SU-DHL-6 (cell line): ENCODE measurements at regions not wholly inside any gene's neighbourhood (a gene's known extent, or its start where the extent isn't known, plus 50 kb on each side); places are given as distances from the start of the nearest gene placed in this dataset.
A peak's percentile ranks its signal among the peaks of the same experiment; 100 is the strongest.

Experiments used
- H2AFZ ChIP-seq: fragments of 200-600 bp; sonication (generic); 2 replicates; pipeline ENCODE4 v1.6.1; 2014; ENCODE audit warnings: low read depth, mild to moderate bottlenecking, moderate library complexity, mixed read lengths, antibody characterized with exemption, low read length; ENCODE audit not compliant: severe bottlenecking
- H3F3A ChIP-seq: fragments of 200-600 bp; shearing (Covaris generic); 2 replicates; pipeline ENCODE4 v1.6.0; 2016; ENCODE audit warnings: antibody characterized with exemption, mild to moderate bottlenecking; ENCODE audit not compliant: insufficient read depth
- H3K27ac ChIP-seq: fragments of 200-600 bp; sonication (generic); 2 replicates; pipeline ENCODE4 v1.5.1; 2016; ENCODE audit warnings: low read depth, mild to moderate bottlenecking, low read length, moderate library complexity, mixed read lengths
- H3K27me3 ChIP-seq: fragments of 200-600 bp; sonication (generic), shearing (Covaris generic); 2 replicates; pipeline ENCODE4 v1.6.0; 2014; ENCODE audit warnings: mild to moderate bottlenecking, low read length
- H3K36me3 ChIP-seq: fragments of 200-600 bp; sonication (generic); 2 replicates; pipeline ENCODE4 v1.6.1; 2014; ENCODE audit warnings: mild to moderate bottlenecking, low read length, mixed read lengths
- H3K4me2 ChIP-seq: fragments of 300-600, 200-600 bp; shearing (Covaris generic), sonication (generic); 2 replicates; pipeline ENCODE4 v1.6.0; 2014; ENCODE audit warnings: low read length, low read depth, mild to moderate bottlenecking; ENCODE audit not compliant: poor library complexity, severe bottlenecking
- H3K4me3 ChIP-seq: fragments of 200-600 bp; sonication (generic); 2 replicates; pipeline ENCODE4 v1.5.1; 2014; ENCODE audit warnings: antibody characterized with exemption, low read length, mild to moderate bottlenecking, mixed read lengths; ENCODE audit not compliant: insufficient read depth, poor library complexity, severe bottlenecking
- H3K79me2 ChIP-seq: fragments of 200-600 bp; sonication (generic); 2 replicates; pipeline ENCODE4 v1.6.1; 2014; ENCODE audit warnings: mild to moderate bottlenecking, low read length, moderate library complexity; ENCODE audit not compliant: insufficient read depth
- H3K9ac ChIP-seq: fragments of 200-600 bp; sonication (generic); 2 replicates; pipeline ENCODE4 v1.7.0; 2014; ENCODE audit warnings: mild to moderate bottlenecking, low read length
- H3K9me2 ChIP-seq: fragments of 200-600 bp; sonication (generic); replicated peaks from 2 replicates; pipeline ENCODE4 v1.6.1; 2014; ENCODE audit warnings: low read length; ENCODE audit not compliant: insufficient read depth
- H3K9me3 ChIP-seq: fragments of 200-600 bp; sonication (generic); 2 replicates; pipeline ENCODE4 v1.6.1; 2014; ENCODE audit warnings: low read length, mixed read lengths; ENCODE audit not compliant: insufficient read depth
- H4K20me1 ChIP-seq: fragments of 200-600 bp; sonication (generic); 2 replicates; pipeline ENCODE4 v1.6.1; 2014; ENCODE audit warnings: low read depth, mild to moderate bottlenecking, antibody characterized with exemption, low read length, moderate library complexity, mixed read lengths
- CTCF ChIP-seq: fragments of 200-600 bp; sonication (generic); IDR thresholded peaks from one replicate; pipeline ENCODE4 v1.5.1; 2017; ENCODE audit warnings: antibody characterized with exemption, mild to moderate bottlenecking, low read length, moderate library complexity; ENCODE audit not compliant: insufficient read depth, poor library complexity, severe bottlenecking
- EZH2phosphoT487 ChIP-seq: fragments of 200-600 bp; sonication (generic), shearing (Covaris generic); conservative IDR thresholded peaks from 2 replicates; pipeline ENCODE4 v1.6.1; 2018; ENCODE audit warnings: mild to moderate bottlenecking, antibody characterized with exemption, low read length, moderate library complexity, mixed read lengths

- H3K9me2 ChIP-seq: no peaks in the 10 kb centered on the region
- H3K79me2 ChIP-seq: no peaks in the 10 kb centered on the region
- H3F3A ChIP-seq: no peaks in the 10 kb centered on the region
- H3K4me2 ChIP-seq: no peak overlapping the region
- H3K27me3 ChIP-seq: no peaks in the 10 kb centered on the region
- H3K27ac ChIP-seq: no peak overlapping the region
- H3K4me3 ChIP-seq: no peak overlapping the region
- no peaks in the 10 kb centered on the region for H4K20me1 ChIP-seq
- H3K9me3 ChIP-seq: no peaks in the 10 kb centered on the region
- H2AFZ ChIP-seq: no peak overlapping the region
- H3K9ac ChIP-seq: no peak overlapping the region
- no peaks in the 10 kb centered on the region for H3K36me3 ChIP-seq
- TF ChIP-seq CTCF: no peak
- no peak for TF ChIP-seq EZH2phosphoT487
These were observed 143.6 kb upstream of the KIF5B start for GRCh38 chr10:32199714-32200394.

- H2AFZ ChIP-seq: no peak overlapping the region
- H3K27ac ChIP-seq: no peak overlapping the region
- H4K20me1 ChIP-seq: no peaks in the 10 kb centered on the region
- no peaks in the 10 kb centered on the region for H3K9me2 ChIP-seq
- no peaks in the 10 kb centered on the region for H3K27me3 ChIP-seq
- H3K4me3 ChIP-seq: no peak overlapping the region
- TF ChIP-seq CTCF (no peak), EZH2phosphoT487 (no peak)
- no peaks in the 10 kb centered on the region for H3K36me3 ChIP-seq
- no peaks in the 10 kb centered on the region for H3K79me2 ChIP-seq
- H3K4me2 ChIP-seq: no peak overlapping the region
- no peaks in the 10 kb centered on the region for H3K9me3 ChIP-seq
- H3K9ac ChIP-seq: no peak overlapping the region
- no peaks in the 10 kb centered on the region for H3F3A ChIP-seq
These were observed 141.2 kb upstream of the KIF5B start for GRCh38 chr10:32197423-32197822.

GRCh38 chr10:32190890-32191491, 134.8 kb upstream of the KIF5B start:
- H3K27ac ChIP-seq: no peak overlapping the region
- no peak overlapping the region for H3K9ac ChIP-seq
- no peak overlapping the region for H2AFZ ChIP-seq
- peak; percentile 56 for TF ChIP-seq CTCF
- no peak for TF ChIP-seq EZH2phosphoT487
- no peaks in the 10 kb centered on the region for H3F3A ChIP-seq
- no peaks in the 10 kb centered on the region for H4K20me1 ChIP-seq
- no peaks in the 10 kb centered on the region for H3K79me2 ChIP-seq
- H3K4me3 ChIP-seq: no peak overlapping the region
- H3K27me3 ChIP-seq: no peaks in the 10 kb centered on the region
- no peaks in the 10 kb centered on the region for H3K9me2 ChIP-seq
- no peaks in the 10 kb centered on the region for H3K36me3 ChIP-seq
- H3K4me2 ChIP-seq: no peak overlapping the region
- no peaks in the 10 kb centered on the region for H3K9me3 ChIP-seq
